ENCODE measurements at regions not wholly inside any gene's neighbourhood (a gene's known extent, or its start where the extent isn't known, plus 50 kb on each side); places are given as distances from the start of the nearest gene placed in this dataset.

DNA sequence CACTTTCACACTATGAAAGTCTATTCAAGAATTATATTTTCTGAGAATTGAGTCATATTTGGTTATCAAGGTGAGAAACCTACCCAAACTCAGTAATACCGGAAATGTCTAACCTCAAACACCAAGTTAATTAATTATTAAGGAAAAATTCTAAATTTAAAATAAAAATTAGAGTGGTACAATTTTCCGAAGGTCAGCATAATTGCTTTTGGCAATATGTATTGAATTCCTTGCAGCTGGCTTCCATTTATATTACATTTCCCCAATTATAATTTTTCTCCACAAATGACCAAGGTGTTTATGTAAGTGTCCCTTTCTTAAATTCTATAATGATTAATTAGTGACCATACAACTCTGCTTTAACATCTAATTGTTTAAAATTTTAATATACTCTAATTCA, 316.0 kb upstream of the IRAK1BP1 start:
- no peak for DNase-seq (ENCODE audit: unreplicated experiment)
- ChIA-PET POLR2A (interaction anchor here (0.7 kb wide), 3 partner anchors 13 to 1031 kb away, joined by 3 to 4 read pairs (median 3); no protein-coding TSS in a partner anchor), CTCF (no interaction called here)
- Mint-ChIP-seq H3K27ac (ENCODE audit: low read depth, unreplicated experiment) (no peak overlapping the region), H3K36me3 (ENCODE audit: insufficient read depth, unreplicated experiment) (no peaks in the 10 kb centered on the region), H3K4me1 (ENCODE audit: insufficient read depth, unreplicated experiment) (no peaks in the 10 kb centered on the region), H3K4me3 (ENCODE audit: unreplicated experiment) (no peak overlapping the region), H3K9me3 (ENCODE audit: unreplicated experiment) (no peaks in the 10 kb centered on the region), H3K27me3 (ENCODE audit: insufficient read depth, unreplicated experiment) (no peaks in the 10 kb centered on the region)
- no TSS peak for BruUV-seq (replicated peaks)
- TF ChIP-seq, protein P1, sequence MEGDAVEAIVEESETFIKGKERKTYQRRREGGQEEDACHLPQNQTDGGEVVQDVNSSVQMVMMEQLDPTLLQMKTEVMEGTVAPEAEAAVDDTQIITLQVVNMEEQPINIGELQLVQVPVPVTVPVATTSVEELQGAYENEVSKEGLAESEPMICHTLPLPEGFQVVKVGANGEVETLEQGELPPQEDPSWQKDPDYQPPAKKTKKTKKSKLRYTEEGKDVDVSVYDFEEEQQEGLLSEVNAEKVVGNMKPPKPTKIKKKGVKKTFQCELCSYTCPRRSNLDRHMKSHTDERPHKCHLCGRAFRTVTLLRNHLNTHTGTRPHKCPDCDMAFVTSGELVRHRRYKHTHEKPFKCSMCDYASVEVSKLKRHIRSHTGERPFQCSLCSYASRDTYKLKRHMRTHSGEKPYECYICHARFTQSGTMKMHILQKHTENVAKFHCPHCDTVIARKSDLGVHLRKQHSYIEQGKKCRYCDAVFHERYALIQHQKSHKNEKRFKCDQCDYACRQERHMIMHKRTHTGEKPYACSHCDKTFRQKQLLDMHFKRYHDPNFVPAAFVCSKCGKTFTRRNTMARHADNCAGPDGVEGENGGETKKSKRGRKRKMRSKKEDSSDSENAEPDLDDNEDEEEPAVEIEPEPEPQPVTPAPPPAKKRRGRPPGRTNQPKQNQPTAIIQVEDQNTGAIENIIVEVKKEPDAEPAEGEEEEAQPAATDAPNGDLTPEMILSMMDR (IDR thresholded peaks at IDR 0.05; ENCODE audit: unreplicated experiment): no peak
- intact Hi-C loops (cut with micrococcal nuclease): no loop called here

DNA sequence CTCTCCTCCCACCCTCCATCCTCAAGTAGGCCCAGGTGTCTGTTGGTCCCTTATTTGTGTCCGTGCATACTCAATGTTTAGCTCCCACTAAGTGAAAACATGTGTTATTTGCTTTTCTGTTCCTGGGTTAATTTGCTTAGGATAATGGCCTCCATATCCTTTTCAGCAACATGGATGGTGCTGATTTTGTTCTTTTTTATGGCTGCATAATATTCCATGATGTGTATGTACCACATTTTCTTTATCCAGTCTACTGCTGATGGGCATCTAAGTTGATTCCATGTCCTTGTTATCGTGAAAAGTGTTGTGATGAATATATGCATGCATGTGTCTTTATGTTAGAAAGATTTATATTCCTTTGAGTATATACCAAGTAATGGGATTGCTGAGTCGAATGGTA, 314.9 kb upstream of the IRAK1BP1 start:
- H3K27ac Mint-ChIP-seq (ENCODE audit: low read depth, unreplicated experiment): no peak overlapping the region
- POLR2A ChIA-PET: interaction anchor here (0.7 kb wide), 1 partner anchor 14 kb away, joined by 4 read pairs; no protein-coding TSS in a partner anchor
- CTCF ChIA-PET: no interaction called here
- no TSS peak for BruUV-seq (replicated peaks)
- H3K9me3 Mint-ChIP-seq (ENCODE audit: unreplicated experiment): no peaks in the 10 kb centered on the region
- no peak for DNase-seq (ENCODE audit: unreplicated experiment)
- intact Hi-C loops (cut with micrococcal nuclease): no loop called here
- no peaks in the 10 kb centered on the region for H3K4me1 Mint-ChIP-seq (ENCODE audit: insufficient read depth, unreplicated experiment)
- H3K4me3 Mint-ChIP-seq (ENCODE audit: unreplicated experiment): no peak overlapping the region
- H3K27me3 Mint-ChIP-seq (ENCODE audit: insufficient read depth, unreplicated experiment): no peaks in the 10 kb centered on the region
- TF ChIP-seq, protein P1 (IDR thresholded peaks at IDR 0.05; ENCODE audit: unreplicated experiment): no peak
- no peaks in the 10 kb centered on the region for H3K36me3 Mint-ChIP-seq (ENCODE audit: insufficient read depth, unreplicated experiment)

DNA sequence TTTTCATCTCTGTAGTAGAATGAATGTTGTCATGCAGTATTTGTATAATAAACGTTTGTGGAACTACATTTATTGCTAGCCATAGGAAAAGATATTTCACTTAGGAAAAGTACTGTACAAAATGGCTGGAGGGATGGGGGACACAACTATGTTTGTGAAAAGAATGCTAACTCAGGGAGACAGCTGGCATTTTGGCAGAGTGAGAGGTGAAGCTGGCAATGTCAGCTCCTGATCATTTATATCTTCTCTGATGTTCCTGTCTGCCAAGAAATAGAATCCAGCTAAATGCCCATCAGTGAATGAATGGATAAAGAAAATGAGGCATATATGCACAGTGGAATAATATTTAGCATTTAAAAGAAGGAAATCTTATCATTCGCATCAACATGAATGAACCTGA, 313.0 kb upstream of the IRAK1BP1 start:
- ChIA-PET CTCF (no interaction called here), POLR2A (no interaction called here)
- H3K4me3 Mint-ChIP-seq (ENCODE audit: unreplicated experiment): no peak overlapping the region
- no peaks in the 10 kb centered on the region for H3K4me1 Mint-ChIP-seq (ENCODE audit: insufficient read depth, unreplicated experiment)
- TF ChIP-seq, protein P1 (IDR thresholded peaks at IDR 0.05; ENCODE audit: unreplicated experiment): no peak
- intact Hi-C loops (cut with micrococcal nuclease): no loop called here
- no peak overlapping the region for H3K27ac Mint-ChIP-seq (ENCODE audit: low read depth, unreplicated experiment)
- no peaks in the 10 kb centered on the region for H3K27me3 Mint-ChIP-seq (ENCODE audit: insufficient read depth, unreplicated experiment)
- DNase-seq (ENCODE audit: unreplicated experiment): no peak
- no peaks in the 10 kb centered on the region for H3K9me3 Mint-ChIP-seq (ENCODE audit: unreplicated experiment)
- no TSS peak for BruUV-seq (replicated peaks)
- H3K36me3 Mint-ChIP-seq (ENCODE audit: insufficient read depth, unreplicated experiment): no peaks in the 10 kb centered on the region

DNA sequence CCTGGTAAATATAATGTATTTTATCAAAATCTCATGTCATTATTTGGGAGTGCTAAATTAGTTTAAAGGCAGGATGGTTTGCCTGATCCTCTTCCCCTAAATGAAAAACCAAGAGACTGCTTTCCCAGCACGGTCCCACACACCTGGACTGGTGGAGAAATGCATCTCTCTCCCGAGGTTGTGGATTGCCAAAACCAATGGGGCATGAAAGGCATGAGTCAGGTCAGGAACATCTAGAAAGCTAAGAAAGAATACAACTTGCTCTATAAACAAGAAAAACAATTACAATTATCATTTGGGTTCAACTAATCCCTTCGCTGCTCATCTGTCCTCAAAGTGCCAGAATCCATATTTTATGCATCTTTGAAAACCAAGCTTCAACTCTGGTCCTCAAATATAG, 308.3 kb upstream of the IRAK1BP1 start:
- Mint-ChIP-seq H3K27ac (ENCODE audit: low read depth, unreplicated experiment) (no peak overlapping the region), H3K4me1 (ENCODE audit: insufficient read depth, unreplicated experiment) (no peaks in the 10 kb centered on the region), H3K4me3 (ENCODE audit: unreplicated experiment) (no peak overlapping the region), H3K27me3 (ENCODE audit: insufficient read depth, unreplicated experiment) (no peaks in the 10 kb centered on the region), H3K36me3 (ENCODE audit: insufficient read depth, unreplicated experiment) (no peaks in the 10 kb centered on the region), H3K9me3 (ENCODE audit: unreplicated experiment) (no peaks in the 10 kb centered on the region)
- ChIA-PET CTCF (interaction anchor here (0.7 to 1.4 kb wide), 3 partner anchors 122 to 1093 kb away, joined by 3 read pairs; no protein-coding TSS in a partner anchor), POLR2A (interaction anchor here (0.6 kb wide), 1 partner anchor 115 kb away, joined by 3 read pairs; no protein-coding TSS in a partner anchor)
- intact Hi-C loops (cut with micrococcal nuclease): no loop called here
- TF ChIP-seq, protein P1 (IDR thresholded peaks at IDR 0.05; ENCODE audit: unreplicated experiment): no peak
- DNase-seq (ENCODE audit: unreplicated experiment): no peak
- BruUV-seq (replicated peaks): no TSS peak
